Endodermal cell (in vitro differentiated cells): ENCODE measurements at regions not wholly inside any gene's neighbourhood (a gene's known extent, or its start where the extent isn't known, plus 50 kb on each side); places are given as distances from the start of the nearest gene placed in this dataset.

Source experiments
- DNase-seq: peaks from one replicate; pipeline ENCODE4 v3.0.0-alpha.2; 2017
- H3K27ac ChIP-seq: 2 replicates; pipeline ENCODE4 v1.5.1; 2013; ENCODE audit warnings: mild to moderate bottlenecking, low read depth, low read length, moderate library complexity
- H3K27me3 ChIP-seq: 2 replicates; pipeline ENCODE4 v1.6.1; 2013; ENCODE audit warnings: mild to moderate bottlenecking, low read length, moderate library complexity; ENCODE audit not compliant: insufficient read depth, control insufficient read depth, poor library complexity, severe bottlenecking
- H3K36me3 ChIP-seq: 2 replicates; pipeline ENCODE4 v1.7.0; 2013; ENCODE audit warnings: mild to moderate bottlenecking, low read length, moderate library complexity; ENCODE audit not compliant: control insufficient read depth, insufficient read depth
- H3K4me1 ChIP-seq: one replicate; pipeline ENCODE4 v1.7.0; 2013; ENCODE audit warnings: low read length; ENCODE audit not compliant: control insufficient read depth, insufficient read depth
- H3K4me3 ChIP-seq: 2 replicates; pipeline ENCODE4 v1.5.1; 2013; ENCODE audit warnings: mild to moderate bottlenecking, low read length, moderate library complexity
- H3K9ac ChIP-seq: 2 replicates; pipeline ENCODE4 v1.6.1; 2013; ENCODE audit warnings: mild to moderate bottlenecking, low read length, moderate library complexity; ENCODE audit not compliant: poor library complexity, severe bottlenecking; ENCODE audit errors: extremely low read depth
- H3K9me3 ChIP-seq: 2 replicates; pipeline ENCODE4 v1.6.1; 2013; ENCODE audit warnings: mild to moderate bottlenecking, low read length, moderate library complexity; ENCODE audit not compliant: control insufficient read depth
- H3K27ac Mint-ChIP-seq: 2 replicates; pipeline ENCODE4 v1.8.0; 2020; ENCODE audit warnings: mixed read lengths
- H3K27me3 Mint-ChIP-seq: 2 replicates; pipeline ENCODE4 v1.8.0; 2021; ENCODE audit warnings: mild to moderate bottlenecking, mixed read lengths; ENCODE audit not compliant: insufficient read depth
- H3K36me3 Mint-ChIP-seq: 2 replicates; pipeline ENCODE4 v1.8.0; 2020; ENCODE audit warnings: low read depth, mixed read lengths
- H3K4me1 Mint-ChIP-seq: 2 replicates; pipeline ENCODE4 v1.8.0; 2020; ENCODE audit warnings: mixed read lengths
- H3K4me3 Mint-ChIP-seq: 2 replicates; pipeline ENCODE4 v1.8.0; 2020; ENCODE audit warnings: mild to moderate bottlenecking, moderate library complexity, mixed read lengths
- H3K9me3 Mint-ChIP-seq: 2 replicates; pipeline ENCODE4 v1.8.0; 2020; ENCODE audit warnings: mild to moderate bottlenecking, mixed read lengths
- CTCF ChIP-seq: fragments of 200-600 bp; sonication (generic); conservative IDR thresholded peaks from 2 replicates; pipeline ENCODE4 v1.5.0; 2021; ENCODE audit warnings: antibody characterized with exemption, mild to moderate bottlenecking
- WGBS, 2 experiments: methylation state at CpG; one replicate each; pipeline versions ENCODE4 v1.1.5 to v1.1.7; 2013; ENCODE audit warnings: missing lambda C conversion rate in 2 of 2, mixed read lengths in 1 of 2; ENCODE audit not compliant: insufficient coverage in 1 of 2, insufficient read length in 1 of 2; 5-methylcytosine and 5-hydroxymethylcytosine counted together

GRCh38 chr4:126267689-126268088 is 952.9 kb downstream of the FAT4 start:
- Mint-ChIP-seq H3K36me3 (no peaks in the 10 kb centered on the region), H3K4me3 (no peak overlapping the region), H3K27ac (no peak overlapping the region), H3K4me1 (no peaks in the 10 kb centered on the region), H3K9me3 (no peaks in the 10 kb centered on the region), H3K27me3 (no peaks in the 10 kb centered on the region)
- no peak overlapping the region for H3K27ac ChIP-seq
- no peaks in the 10 kb centered on the region for H3K9me3 ChIP-seq
- 94 to 100% methylated on average over 1 of the region's 1 CpG for WGBS, 2 experiments
- H3K9ac ChIP-seq, result no peak overlapping the region
- no peak overlapping the region for H3K4me3 ChIP-seq
- no peaks in the 10 kb centered on the region for H3K36me3 ChIP-seq
- TF ChIP-seq CTCF, result no peak
- no peak for DNase-seq
- H3K27me3 ChIP-seq, result no peaks in the 10 kb centered on the region
- H3K4me1 ChIP-seq, result no peaks in the 10 kb centered on the region

- Histone ChIP-seq H3K9me3 (no peaks in the 10 kb centered on the region), H3K27ac (no peak overlapping the region), H3K27me3 (no peaks in the 10 kb centered on the region), H3K9ac (no peak overlapping the region), H3K4me1 (no peaks in the 10 kb centered on the region), H3K4me3 (no peak overlapping the region), H3K36me3 (no peaks in the 10 kb centered on the region)
- no peaks in the 10 kb centered on the region for H3K4me1 Mint-ChIP-seq
- no peaks in the 10 kb centered on the region for H3K9me3 Mint-ChIP-seq
- DNase-seq, result no peak
- no peak overlapping the region for H3K4me3 Mint-ChIP-seq
- H3K36me3 Mint-ChIP-seq, result no peaks in the 10 kb centered on the region
- no peak overlapping the region for H3K27ac Mint-ChIP-seq
- no peak for TF ChIP-seq CTCF
- H3K27me3 Mint-ChIP-seq, result no peaks in the 10 kb centered on the region
Measured at GRCh38 chr4:126268106-126268505, 953.4 kb downstream of the FAT4 start.

GRCh38 chr4:126269106-126269505 is 954.4 kb downstream of the FAT4 start:
- no peak overlapping the region for H3K4me3 ChIP-seq
- WGBS, 2 experiments, result 44 to 79% methylated on average over 2 to 6 of the region's 6 CpGs
- Mint-ChIP-seq H3K4me3 (no peak overlapping the region), H3K27ac (no peak overlapping the region), H3K27me3 (no peaks in the 10 kb centered on the region), H3K9me3 (no peaks in the 10 kb centered on the region), H3K4me1 (no peaks in the 10 kb centered on the region), H3K36me3 (no peaks in the 10 kb centered on the region)
- H3K4me1 ChIP-seq, result no peaks in the 10 kb centered on the region
- H3K9me3 ChIP-seq, result no peaks in the 10 kb centered on the region
- no peak for DNase-seq
- no peaks in the 10 kb centered on the region for H3K27me3 ChIP-seq
- no peak overlapping the region for H3K27ac ChIP-seq
- no peak overlapping the region for H3K9ac ChIP-seq
- H3K36me3 ChIP-seq, result no peaks in the 10 kb centered on the region
- no peak for TF ChIP-seq CTCF
